Lower leg skin (tissue), 3 donors: ENCODE measurements at regions not wholly inside any gene's neighbourhood (a gene's known extent, or its start where the extent isn't known, plus 50 kb on each side); places are given as distances from the start of the nearest gene placed in this dataset.

ENCODE experiments used
- POLR2A ChIP-seq, 2 donors: fragments of 450-650 bp; IDR thresholded peaks; one replicate each; pipeline ENCODE4 v1.6.1; 2016 to 2017; ENCODE audit warnings: antibody characterized with exemption in 2 of 2, mild to moderate bottlenecking in 1 of 2, moderate library complexity in 1 of 2
- TF ChIP-seq, protein P1 (sequence below), 3 donors: fragments of 450-650 bp; IDR thresholded peaks; one replicate each; pipeline ENCODE4 v1.5.1; 2016; ENCODE audit warnings: antibody characterized with exemption in 3 of 3, mild to moderate bottlenecking in 3 of 3, moderate library complexity in 2 of 3

DNA sequence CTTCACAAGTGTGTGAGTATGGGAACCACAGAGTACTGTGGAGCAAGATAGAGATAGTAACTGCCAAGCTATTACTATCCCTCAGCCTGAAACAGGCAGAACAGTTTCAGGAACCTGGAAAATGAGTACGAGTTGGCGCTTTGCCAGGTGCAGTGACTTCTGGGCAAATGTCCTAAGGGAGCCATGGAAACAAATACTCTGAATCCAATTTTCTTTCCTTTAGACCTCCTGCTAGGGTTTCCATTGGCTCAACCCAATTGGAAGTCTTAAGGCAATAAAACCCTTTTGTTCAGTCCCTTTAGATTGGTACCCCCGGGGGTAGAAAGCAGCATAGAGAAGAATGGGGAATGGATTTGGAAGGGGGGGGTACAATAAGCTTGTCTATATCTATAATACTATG is 205.0 kb upstream of the EPHA7 start:
- TF ChIP-seq, protein P1, sequence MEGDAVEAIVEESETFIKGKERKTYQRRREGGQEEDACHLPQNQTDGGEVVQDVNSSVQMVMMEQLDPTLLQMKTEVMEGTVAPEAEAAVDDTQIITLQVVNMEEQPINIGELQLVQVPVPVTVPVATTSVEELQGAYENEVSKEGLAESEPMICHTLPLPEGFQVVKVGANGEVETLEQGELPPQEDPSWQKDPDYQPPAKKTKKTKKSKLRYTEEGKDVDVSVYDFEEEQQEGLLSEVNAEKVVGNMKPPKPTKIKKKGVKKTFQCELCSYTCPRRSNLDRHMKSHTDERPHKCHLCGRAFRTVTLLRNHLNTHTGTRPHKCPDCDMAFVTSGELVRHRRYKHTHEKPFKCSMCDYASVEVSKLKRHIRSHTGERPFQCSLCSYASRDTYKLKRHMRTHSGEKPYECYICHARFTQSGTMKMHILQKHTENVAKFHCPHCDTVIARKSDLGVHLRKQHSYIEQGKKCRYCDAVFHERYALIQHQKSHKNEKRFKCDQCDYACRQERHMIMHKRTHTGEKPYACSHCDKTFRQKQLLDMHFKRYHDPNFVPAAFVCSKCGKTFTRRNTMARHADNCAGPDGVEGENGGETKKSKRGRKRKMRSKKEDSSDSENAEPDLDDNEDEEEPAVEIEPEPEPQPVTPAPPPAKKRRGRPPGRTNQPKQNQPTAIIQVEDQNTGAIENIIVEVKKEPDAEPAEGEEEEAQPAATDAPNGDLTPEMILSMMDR (IDR thresholded peaks at IDR 0.05): no peak
- TF ChIP-seq POLR2A (IDR thresholded peaks at IDR 0.05): no peak
